RKO (cell line): ENCODE measurements at regions not wholly inside any gene's neighbourhood (a gene's known extent, or its start where the extent isn't known, plus 50 kb on each side); places are given as distances from the start of the nearest gene placed in this dataset.

ENCODE experiments used
- DNase-seq: peaks from one replicate; pipeline ENCODE4 v3.0.0-alpha.2; 2016; ENCODE audit warnings: low spot score

DNA sequence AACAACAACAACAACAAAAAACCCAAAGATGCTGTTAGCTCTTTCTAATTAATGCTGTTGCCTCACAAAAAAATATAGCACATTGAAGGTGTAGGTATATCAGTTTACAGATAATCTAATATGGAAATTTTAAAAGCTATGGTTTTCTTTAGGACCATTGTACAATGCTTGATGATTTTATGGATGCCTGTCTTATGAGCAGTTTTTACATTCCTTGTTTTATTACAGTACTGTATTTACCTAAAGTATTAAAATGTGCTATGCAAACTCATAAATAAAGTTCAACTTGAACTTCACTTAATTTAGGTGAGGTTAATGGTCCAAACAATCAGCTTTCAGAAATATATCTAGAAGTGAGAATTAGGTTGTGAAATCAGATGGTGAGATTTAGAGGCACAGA lies 212.2 kb upstream of the GOLIM4 start:
- no peak for DNase-seq

DNA sequence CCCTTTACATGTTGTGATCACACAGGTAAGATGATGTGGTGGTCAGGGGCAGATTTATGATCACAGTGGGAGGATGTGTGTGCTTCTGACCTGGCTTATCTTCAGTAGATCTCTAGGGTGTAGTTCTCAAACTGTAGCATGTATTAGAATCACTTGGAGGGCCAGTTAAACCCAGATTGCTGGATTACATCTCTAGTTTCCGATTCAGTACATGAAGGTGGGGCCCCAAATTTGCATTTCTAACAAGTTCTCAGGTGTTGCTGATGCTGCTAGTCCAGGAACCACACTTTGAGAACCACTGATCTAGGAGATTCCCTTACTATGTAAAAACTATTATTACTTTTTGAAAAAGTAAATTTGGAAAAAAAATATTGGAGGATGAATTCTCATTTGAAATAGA lies 199.3 kb upstream of the GOLIM4 start:
- no peak for DNase-seq

DNA sequence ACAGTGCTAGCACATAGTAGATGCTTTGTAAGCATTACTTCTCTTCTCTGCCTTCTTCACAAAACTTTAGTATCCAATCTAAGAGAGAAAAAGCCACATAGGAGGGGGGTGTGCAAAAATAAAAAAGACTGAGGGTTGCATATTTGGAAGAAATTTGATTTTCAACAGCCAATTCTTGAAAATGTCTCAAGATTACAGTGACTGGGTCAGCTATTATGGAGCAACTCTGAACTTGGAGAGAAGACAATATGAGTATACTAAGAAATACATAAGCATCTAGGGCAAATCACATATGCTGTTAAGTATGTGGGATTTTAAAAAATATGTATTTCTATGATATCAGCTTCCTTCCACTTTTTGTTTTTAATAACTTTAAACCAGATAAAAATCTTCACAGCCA lies 196.6 kb upstream of the GOLIM4 start:
- DNase-seq: no peak

DNA sequence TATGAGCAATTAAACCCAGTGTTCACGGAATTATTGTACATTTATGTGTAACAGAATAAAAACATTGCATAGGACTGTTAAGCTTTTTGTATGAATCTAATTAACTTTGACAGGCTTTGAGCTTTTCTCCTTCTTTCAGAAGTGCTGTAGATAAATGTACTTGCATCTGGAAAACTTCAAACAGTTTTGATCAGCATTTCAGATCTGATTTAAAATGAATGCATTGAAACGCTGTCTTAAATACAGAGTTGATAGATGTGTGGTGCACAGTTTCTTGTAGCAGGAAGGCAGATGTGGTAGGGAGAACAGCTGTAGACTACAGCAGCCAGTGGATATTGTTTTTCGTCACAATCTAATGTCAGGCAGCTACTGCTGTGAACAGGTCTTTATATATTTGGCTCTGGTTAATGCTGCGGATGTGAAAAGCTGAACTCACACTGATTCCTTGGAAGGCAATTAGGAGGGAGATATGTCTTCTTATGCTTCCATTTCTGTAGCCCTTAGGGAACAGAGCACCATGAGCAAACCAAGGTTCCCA lies 193.8 kb upstream of the GOLIM4 start:
- no peak for DNase-seq

DNA sequence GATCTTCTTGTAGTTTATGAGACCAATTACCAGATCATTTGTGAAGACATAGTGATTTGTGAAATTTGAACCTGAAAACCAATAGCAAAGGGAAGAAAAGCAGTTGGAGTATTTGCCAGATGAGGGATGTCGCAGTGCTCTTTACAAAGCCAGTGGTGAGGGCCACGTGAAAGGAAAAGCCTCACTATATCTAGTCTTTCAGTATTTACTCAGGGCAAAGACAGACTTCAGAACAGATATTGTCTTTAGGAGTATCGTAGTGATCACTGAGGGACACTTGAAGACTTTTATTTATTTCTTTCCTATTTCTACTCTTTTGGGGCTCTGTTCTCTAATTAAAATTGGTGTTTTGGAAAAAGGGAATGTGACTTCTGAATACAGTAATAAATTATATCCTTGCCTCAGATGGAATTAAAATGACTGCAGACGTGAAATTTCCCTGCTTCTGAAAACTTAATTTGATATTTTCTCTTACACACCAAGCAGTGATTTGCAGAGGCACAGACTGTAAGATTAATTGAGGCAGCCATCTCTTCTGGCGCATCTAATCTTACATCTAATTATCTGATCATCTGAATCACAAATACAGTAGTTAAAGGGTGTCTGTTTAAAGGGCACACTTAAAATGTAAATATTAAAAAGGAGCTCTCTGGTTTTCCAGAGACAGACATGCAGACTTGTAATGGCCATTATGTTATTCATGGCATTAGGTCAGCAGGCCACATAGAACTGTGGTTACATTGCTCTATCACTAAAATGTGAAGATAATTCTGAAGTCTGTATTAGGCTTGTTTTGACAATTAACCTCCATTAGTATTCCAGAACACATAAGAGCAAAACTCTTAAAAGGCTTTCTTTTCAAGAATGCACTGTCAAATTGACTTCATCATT lies 193.0 kb upstream of the GOLIM4 start:
- DNase-seq: no peak

DNA sequence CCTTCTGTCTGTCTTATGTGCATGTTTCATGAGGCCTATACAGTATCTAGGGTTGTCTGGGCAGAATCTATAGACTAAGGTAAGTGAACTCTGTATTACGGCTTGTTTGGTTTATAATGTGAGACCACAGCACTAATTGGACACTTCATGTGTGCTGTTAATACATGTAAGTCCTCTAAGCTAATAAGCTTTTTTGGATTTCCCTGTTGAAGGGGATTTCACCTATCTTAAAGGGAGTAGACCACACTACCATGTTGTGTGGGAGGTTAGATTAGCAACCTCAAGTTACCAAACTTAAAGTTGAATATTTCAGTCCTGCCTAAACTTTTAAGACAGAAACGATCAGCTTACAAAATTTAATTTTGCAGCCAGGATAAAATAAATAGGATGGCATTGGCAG lies 189.8 kb upstream of the GOLIM4 start:
- DNase-seq: no peak

DNA sequence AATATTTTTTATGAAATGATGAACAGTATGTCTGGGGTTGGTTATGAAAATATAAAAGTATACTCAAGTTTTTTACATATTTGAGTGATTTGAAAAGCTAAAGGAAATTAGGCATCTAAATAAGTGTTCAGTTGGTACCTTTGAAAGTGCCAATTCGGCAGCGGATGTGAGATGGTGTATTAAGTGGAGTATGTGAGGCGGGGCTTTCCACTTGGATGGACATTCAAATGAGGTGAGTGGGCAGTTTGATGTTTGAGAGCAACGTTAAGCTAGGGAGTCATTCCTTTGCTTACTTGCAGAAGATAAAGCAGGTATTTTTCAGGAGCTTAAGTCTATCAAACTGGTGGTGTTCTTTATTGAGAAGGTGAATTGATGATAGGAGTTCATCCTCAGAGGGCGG lies 189.0 kb upstream of the GOLIM4 start:
- DNase-seq: no peak

DNA sequence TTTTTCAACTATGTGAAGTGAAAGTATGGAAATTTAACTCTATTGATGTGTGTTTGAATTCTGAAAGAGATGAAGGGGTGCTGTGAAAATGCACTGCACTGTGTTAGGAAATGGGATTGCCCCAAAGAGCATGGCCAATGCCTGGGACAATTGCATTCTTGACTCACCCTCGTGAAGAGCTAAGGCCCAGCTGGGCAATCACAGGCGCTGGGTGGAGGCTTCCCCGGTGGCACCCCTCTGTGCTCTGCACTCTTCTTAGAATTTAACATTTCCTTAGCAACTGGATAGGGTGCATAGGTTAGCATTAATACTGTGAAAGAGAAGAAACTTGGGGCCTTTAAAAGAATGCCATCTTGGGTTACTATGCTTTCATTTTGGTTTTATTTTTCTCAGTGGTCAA lies 179.9 kb upstream of the GOLIM4 start:
- DNase-seq: no peak

DNA sequence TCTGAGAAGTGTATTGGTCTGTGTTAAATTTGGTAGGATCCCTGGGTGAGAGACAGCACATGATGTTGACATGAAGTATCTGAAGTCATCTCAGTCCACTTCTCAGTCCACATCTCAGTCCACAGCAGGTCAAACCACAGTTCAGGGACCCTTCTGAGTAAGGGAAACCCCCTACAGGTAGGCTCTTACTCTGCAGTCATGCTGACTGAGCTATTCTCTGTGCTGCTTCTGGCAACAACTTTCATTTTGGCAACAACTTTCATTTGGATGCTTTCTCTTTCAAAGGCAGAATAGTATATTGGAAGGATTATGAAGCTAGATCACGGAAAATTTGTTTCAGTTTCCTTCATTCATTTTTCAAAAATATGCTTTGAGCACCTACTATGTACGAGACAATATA lies 178.2 kb upstream of the GOLIM4 start:
- no peak for DNase-seq

DNA sequence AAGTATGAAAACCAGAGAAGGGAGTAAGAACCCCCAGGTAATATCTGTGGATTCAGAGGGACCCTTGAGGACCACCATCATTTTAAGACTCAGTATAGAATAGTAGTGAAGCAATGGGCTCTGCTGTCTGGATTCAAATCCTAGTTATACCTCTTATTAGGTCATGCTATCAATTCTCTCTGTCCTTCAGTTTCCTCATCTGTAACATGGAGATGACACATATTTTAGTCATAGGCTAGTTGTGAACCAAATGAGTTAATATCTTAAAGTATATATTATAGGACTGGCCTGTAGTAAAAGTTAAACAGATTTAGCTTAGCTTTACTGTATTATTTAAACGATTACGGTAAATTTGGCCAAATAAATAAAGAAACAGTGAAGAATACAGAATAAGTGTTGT lies 177.3 kb upstream of the GOLIM4 start:
- peak; percentile 26 for DNase-seq

DNA sequence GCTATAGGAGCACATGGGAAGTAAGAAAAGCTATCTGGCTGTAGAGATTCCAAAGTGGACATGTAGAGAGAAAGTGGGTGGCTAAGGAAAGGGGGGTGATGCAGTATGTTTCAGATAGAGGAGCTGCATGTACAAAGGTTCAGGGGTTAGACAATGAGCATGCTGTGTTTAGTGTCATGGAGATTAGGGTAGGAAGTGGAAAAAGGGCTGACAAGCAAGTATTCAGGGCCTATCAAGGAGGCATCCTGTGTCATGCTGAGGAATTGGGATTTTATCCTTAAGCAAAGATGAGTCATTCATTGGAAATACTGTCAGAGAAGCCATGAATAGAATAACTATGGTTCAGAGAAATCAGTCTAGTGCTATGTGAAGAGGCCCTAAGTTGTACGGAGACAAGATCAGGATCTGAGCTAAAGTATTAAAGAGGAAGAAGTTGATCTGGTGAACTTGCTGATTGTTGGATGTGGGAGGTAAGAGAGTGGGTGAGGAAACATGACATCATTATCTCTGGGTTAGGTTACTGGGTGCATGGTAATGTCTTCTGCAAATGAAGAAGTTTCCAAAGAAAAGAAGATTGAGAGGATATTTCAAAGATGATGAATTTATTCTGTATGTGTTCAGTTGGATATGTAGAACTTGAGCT lies 176.7 kb upstream of the GOLIM4 start:
- peak; percentile 2 for DNase-seq

DNA sequence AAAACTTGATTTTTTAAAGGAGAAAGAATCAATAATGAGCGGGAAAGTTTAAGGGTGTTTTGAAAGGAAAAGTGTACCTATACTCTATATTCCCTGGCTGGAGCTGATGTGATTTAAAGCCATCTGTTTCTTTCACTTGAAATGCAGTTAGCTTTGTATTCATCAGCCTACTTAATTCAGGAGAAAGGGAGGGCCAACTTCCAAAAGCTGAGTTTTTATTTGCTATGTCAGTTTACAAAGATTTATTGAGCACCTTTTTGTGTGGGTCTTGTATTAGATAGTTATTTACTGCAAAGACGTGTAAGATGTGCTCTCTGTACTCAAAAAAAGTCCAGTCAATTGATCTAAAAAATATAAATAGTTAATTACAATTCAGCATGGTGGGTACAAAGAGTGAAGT lies 176.2 kb upstream of the GOLIM4 start:
- DNase-seq: no peak

DNA sequence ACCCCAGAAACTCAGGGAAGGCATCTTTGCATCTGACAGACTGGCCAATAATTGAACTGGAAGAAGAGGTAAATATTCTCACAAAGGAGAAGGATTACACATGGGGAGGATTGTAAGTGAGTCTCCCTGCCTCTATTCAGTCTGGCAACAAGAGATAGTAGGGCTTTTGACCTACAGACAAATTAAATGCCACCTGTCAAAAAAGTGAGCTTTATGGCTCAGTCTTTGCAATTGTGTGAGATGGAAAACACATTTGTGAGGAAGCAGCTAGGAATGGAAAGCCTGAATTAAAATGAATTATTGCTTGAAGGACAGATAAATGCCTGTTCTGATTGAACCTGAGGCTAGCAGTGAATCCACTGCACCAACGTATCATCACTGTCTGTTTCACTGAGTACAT lies 173.3 kb upstream of the GOLIM4 start:
- no peak for DNase-seq

DNA sequence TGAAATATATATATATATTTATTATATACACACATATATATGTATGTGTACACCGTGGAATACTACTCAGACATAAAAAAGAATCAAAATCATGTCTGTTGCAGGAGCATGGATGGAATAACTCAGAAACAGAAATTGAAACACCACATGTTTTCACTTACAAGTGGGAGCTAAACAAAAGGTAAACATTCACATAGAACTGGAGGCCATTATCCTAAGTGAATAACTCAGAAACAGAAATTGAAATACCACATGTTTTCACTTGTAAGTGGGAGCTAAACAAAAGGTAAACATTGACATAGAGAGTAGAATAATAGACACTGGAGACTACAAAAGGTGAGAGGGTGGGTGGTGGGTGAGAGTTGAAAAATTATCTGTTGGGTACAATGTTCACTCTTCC lies 171.5 kb upstream of the GOLIM4 start:
- DNase-seq: no peak

DNA sequence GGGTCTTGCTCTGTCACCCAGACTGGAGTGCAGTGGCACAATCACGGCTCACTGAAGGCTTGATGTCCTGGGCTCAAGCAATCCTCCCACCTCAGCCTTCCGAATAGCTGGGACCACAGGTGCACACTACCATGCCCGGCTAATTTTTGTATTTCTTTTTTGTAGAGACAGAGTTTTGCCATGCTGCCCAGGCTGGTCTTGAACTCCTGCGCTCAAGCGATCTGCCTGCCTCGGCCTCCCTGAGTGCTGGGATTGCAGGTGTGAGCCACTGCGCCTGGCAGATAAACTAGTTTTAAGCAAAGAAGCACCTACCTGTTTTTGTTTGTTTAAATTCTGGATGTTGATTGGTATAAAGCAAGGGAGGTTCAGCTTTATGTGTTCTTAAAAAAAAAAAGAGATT lies 170.6 kb upstream of the GOLIM4 start:
- DNase-seq: no peak

DNA sequence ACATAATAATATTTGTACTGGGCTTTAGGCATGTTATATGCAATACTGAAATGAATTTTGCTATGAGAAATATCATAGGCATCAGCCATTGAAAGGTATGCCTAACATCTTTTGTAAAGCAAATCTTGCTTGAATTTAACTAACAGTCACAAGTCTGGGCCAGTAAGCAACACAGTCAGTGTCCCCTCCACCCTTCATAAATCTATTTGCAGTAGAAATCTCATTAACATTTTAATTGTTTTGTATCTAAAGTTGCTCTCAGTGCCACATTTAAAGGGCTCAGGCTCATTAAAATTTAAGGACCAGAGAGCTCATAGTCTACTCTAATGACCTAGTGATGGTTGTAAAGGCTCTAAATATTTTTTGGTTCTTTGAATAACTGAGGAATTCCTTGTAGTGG lies 167.2 kb upstream of the GOLIM4 start:
- DNase-seq: no peak

DNA sequence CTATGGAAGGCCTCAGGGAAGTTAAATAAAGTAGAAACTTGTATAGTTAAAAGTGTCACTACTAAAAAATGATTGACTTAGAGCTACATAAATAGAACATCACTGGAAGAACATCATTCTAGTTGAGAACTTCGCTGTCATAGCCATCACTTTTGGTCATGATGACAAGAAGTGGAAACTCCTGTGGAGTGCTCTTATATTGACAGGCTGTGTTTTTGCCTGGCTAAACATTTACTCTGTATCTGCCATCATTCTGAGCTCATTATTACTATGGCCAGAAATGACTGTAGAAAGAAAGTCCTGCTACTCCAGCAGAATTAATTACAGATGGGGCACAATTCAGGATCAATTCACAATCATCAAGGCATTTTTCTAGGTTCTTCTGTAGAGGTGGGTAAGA lies 165.1 kb upstream of the GOLIM4 start:
- no peak for DNase-seq

DNA sequence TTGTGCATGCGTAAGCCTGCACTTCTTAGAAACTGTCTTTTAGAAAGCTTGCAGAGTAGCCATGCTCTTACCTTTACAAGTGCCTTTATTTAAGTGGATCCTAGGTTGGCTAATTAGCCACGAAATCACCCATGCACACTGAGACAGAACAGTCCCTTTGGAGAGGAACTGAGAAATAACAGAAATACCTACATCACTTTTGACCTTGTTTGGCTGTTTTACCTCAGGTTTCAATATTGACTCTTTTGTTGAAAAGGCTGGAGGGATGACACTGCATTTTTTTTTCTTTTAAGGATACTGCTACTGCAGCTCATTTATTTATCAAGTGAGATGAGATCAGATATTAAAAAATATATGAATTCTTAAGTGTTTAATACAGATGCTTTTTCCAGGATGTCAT lies 155.6 kb upstream of the GOLIM4 start:
- DNase-seq: no peak

DNA sequence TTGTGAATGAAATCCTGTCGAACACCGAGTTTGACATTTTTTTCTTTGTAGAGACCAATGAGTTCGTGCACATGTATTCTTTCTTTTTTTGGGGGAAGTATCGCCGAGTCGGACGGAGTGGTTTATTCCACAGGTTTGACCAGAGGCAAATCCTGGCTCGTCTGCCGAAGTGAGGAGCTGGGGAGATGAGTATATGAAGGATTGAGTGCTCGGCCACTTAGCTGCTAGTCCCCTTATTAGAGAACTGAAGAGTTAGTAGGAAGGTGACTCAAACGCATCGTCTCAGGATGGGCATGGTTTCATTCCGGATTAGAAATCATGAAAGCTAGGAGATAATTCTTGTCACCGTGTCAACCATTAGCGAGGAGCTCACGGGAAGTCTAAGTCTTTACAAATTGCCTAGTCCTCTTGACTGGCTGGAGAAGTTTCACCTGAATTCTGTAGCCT lies 154.7 kb upstream of the GOLIM4 start:
- DNase-seq: no peak

DNA sequence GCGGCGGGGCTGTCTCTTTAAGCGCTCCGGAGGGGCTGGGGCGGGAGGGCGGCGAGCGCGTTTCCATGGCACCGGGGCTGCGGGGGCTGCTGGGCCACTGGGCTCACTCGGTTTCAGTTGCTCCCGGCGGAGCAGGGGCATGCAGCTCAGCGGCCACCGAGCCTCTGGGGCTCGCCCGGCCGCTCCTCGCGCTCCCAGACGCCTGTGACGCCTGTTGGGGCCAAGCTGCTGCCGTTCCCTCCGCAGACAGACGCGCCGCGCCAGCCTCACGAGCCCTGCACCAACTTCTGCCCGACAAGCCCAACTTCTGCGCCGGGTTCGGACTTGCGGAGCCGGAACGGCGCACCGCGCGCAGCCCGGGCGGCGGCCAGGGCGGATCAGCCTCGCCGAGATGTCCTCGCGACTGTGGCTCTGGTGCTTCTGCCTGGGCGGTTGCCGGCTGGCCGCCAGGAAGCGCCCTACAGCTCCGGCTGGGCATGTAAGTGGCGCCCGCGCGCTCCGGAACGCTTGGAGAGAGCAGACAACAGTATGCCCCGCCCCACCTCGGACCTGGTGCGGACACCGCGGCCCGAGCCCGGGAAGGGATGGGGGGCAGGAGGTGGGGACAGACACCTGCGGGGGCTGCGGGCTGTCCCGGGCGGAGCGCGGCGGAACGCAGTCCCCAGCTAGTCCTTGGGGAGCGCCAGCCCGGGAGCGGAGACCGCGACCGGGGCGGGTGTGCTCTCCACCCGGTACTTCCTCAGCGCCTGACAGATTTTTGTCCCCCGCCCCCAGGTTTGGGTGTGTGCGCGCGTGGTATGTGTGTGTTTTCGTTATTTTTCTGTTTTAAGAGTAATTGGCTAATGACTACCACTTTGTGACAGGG lies 154.1 kb upstream of the GOLIM4 start:
- no peak for DNase-seq

DNA sequence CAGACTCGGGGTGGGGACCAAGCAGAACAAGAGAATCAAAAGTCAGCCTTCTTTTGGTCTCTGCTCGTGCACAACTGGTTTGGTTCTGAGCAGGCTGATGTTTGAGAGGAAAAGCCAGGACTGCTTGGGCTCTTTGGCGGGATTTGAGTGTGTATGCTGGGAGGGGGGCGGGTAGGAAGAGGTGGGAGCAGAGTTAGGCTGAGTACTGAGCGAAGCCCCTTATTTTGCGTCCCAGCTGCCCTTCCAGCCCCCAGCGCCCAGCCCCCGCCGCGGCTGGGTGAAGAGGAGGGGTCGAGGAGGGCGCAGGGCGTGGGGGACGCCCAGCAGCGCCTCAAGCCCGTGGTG lies 153.5 kb upstream of the GOLIM4 start:
- no peak for DNase-seq

DNA sequence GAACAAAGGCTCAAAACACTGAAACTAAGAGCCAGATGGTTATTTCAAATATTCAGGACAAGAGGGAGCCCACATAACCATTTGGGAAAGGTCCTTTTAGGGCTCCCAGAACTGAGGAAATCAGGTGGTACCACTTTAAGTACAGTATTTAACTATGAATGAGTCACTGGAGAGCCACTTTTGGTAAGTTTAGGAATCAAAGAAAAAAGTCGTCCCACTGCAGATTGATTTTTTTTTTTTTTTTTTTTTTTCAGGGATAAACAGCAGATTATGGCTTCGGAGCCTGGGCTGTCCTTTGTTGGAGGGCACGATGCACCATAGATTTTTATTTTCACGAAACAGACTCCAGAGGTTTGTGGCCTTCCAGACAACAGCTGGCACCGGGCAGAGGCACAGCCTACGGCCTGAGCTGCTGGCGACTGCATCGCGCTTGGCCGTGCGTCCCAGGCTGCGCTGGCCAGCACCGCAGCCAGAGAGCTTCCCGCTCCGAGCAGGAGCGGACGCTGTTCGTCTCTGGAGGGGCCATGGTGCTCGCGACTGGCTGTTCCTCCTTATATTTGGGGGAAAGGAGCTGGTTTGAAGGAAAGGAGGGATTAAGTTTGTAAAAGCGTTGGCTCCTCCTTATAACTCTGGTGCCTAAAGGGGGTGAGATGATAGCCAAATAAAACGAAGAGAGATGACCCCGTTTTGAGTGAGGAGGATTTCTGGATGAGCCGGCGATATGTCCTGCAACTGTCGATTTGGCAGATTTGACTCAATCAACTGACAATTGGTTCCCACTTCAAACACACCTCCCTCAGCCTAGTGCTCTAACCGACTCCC lies 152.9 kb upstream of the GOLIM4 start:
- no peak for DNase-seq
